ENCODE measurements at regions not wholly inside any gene's neighbourhood (a gene's known extent, or its start where the extent isn't known, plus 50 kb on each side); places are given as distances from the start of the nearest gene placed in this dataset.

DNA sequence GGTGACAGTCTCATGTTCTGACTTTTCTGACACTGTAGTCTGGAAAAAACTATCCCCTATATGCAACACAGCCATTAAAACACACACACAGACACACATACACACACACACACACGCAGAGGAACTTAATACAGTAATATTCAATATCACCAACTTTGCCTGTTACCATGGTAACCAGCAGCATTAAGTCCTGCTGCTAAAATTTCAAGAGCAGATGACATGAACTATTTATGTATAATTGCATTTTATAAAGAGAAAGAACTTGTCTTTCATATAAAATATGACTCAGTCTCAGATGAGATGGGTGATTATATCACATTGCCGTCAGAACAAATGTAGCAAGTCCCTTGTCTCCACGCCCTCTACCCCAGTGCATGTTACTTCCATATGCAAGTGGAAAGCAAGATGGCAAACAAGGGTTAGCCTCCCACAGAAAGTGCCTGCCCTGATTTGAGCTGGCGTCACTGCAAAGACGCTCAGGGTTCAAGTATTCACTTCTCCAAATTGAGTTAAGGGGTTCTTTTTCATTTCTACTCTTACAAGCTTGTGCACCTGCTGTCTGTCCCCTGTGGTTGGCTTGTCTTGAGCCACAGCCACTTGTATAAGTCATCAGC, 576.8 kb downstream of the UQCRFS1 start:
- TF ChIP-seq, protein P1, sequence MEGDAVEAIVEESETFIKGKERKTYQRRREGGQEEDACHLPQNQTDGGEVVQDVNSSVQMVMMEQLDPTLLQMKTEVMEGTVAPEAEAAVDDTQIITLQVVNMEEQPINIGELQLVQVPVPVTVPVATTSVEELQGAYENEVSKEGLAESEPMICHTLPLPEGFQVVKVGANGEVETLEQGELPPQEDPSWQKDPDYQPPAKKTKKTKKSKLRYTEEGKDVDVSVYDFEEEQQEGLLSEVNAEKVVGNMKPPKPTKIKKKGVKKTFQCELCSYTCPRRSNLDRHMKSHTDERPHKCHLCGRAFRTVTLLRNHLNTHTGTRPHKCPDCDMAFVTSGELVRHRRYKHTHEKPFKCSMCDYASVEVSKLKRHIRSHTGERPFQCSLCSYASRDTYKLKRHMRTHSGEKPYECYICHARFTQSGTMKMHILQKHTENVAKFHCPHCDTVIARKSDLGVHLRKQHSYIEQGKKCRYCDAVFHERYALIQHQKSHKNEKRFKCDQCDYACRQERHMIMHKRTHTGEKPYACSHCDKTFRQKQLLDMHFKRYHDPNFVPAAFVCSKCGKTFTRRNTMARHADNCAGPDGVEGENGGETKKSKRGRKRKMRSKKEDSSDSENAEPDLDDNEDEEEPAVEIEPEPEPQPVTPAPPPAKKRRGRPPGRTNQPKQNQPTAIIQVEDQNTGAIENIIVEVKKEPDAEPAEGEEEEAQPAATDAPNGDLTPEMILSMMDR (IDR thresholded peaks at IDR 0.05) = no peak
- no peak for TF ChIP-seq POLR2A (IDR thresholded peaks at IDR 0.05)
